HG02798 (cell line): ENCODE measurements at regions not wholly inside any gene's neighbourhood (a gene's known extent, or its start where the extent isn't known, plus 50 kb on each side); places are given as distances from the start of the nearest gene placed in this dataset.

Experiments
- ATAC-seq: cut with Tn5 transposase; IDR thresholded peaks from one replicate; pipeline ENCODE4 v1.9.1; 2021; ENCODE audit warnings: mild to moderate bottlenecking; ENCODE audit not compliant: unreplicated experiment, poor library complexity

GRCh38 chr9:79778581-79778980 lies 206.8 kb downstream of the TLE4 start:
- no peak for ATAC-seq

GRCh38 chr9:79776581-79776980 lies 204.8 kb downstream of the TLE4 start:
- no peak for ATAC-seq
